CD14-positive monocyte (primary cell): ENCODE measurements at regions not wholly inside any gene's neighbourhood (a gene's known extent, or its start where the extent isn't known, plus 50 kb on each side); places are given as distances from the start of the nearest gene placed in this dataset.

Source experiments
- DNase-seq, 3 donors: peaks; one replicate each; pipeline ENCODE4 v3.0.0-alpha.2; 2011 to 2022
- H2AFZ ChIP-seq: 2 replicates; pipeline ENCODE4 v1.6.0; 2012; ENCODE audit warnings: mild to moderate bottlenecking, low read depth, low read length, inconsistent platforms; ENCODE audit not compliant: insufficient read depth, poor library complexity, severe bottlenecking
- H3K27ac ChIP-seq, 2 donors: 1 replicate in 1 of 2; 2 replicates in 1 of 2; pipeline ENCODE4 v1.5.1; 2012 to 2013; ENCODE audit warnings: low read length in 2 of 2, control low read depth in 1 of 2, inconsistent platforms in 1 of 2, low read depth in 1 of 2, mild to moderate bottlenecking in 1 of 2
- H3K27me3 ChIP-seq, 2 donors: one replicate each; pipeline versions ENCODE4 v1.6.0 to v1.6.1; 2011 to 2013; ENCODE audit warnings: low read length in 2 of 2; ENCODE audit not compliant: control insufficient read depth in 2 of 2, insufficient read depth in 2 of 2
- H3K36me3 ChIP-seq, 2 donors: replicated peaks in 1 of 2; 1 replicate in 1 of 2; 2 replicates in 1 of 2; pipeline versions ENCODE4 v1.5.1 to v1.6.1; 2012 to 2013; ENCODE audit warnings: low read length in 2 of 2, control low read depth in 1 of 2, inconsistent platforms in 1 of 2, mild to moderate bottlenecking in 1 of 2; ENCODE audit not compliant: insufficient read depth in 2 of 2, control insufficient read depth in 1 of 2
- H3K4me1 ChIP-seq, 2 donors: 1 replicate in 1 of 2; 2 replicates in 1 of 2; pipeline versions ENCODE4 v1.5.1 to v1.6.1; 2012 to 2013; ENCODE audit warnings: low read length in 2 of 2, control low read depth in 1 of 2, inconsistent platforms in 1 of 2, mild to moderate bottlenecking in 1 of 2, moderate library complexity in 1 of 2; ENCODE audit not compliant: insufficient read depth in 2 of 2, control insufficient read depth in 1 of 2
- H3K4me2 ChIP-seq: replicated peaks from 2 replicates; pipeline ENCODE3; 2012; ENCODE audit warnings: low read length, moderate library complexity, mild to moderate bottlenecking; ENCODE audit not compliant: poor library complexity, severe bottlenecking; ENCODE audit errors: extremely low read depth
- H3K4me3 ChIP-seq, 3 experiments: fragments of 200-600 bp in 1 of 3; sonication (generic) in 1 of 3; replicated peaks in 1 of 3; 1 replicate in 2 of 3; 2 replicates in 1 of 3; pipeline ENCODE4 v1.5.1; 2011 to 2013; ENCODE audit warnings: low read length in 3 of 3, mild to moderate bottlenecking in 3 of 3, control low read depth in 2 of 3, low read depth in 2 of 3, inconsistent platforms in 1 of 3, moderate library complexity in 1 of 3
- H3K79me2 ChIP-seq: 2 replicates; pipeline ENCODE4 v1.6.0; 2012; ENCODE audit warnings: mild to moderate bottlenecking, control low read depth, inconsistent platforms, low read length, moderate library complexity; ENCODE audit not compliant: insufficient read depth
- H3K9ac ChIP-seq: 2 replicates; pipeline ENCODE4 v1.6.0; 2017; ENCODE audit warnings: low read length, mild to moderate bottlenecking; ENCODE audit not compliant: insufficient read depth, poor library complexity, severe bottlenecking
- H3K9me3 ChIP-seq, 2 donors: replicated peaks in 1 of 2; 1 replicate in 1 of 2; 2 replicates in 1 of 2; pipeline versions ENCODE4 v1.5.1 to v1.6.1; 2012 to 2013; ENCODE audit warnings: low read length in 2 of 2, control low read depth in 1 of 2; ENCODE audit not compliant: control insufficient read depth in 1 of 2, insufficient read depth in 1 of 2
- H4K20me1 ChIP-seq: 2 replicates; pipeline ENCODE4 v1.6.0; 2012; ENCODE audit warnings: mild to moderate bottlenecking, low read length, control low read depth, moderate library complexity; ENCODE audit not compliant: insufficient read depth
- H3K27ac Mint-ChIP-seq, 7 donors: one replicate each; pipeline ENCODE4 v1.8.0; 2020; ENCODE audit warnings: mild to moderate bottlenecking in 7 of 7, mixed read lengths in 7 of 7, moderate library complexity in 6 of 7, inconsistent platforms in 2 of 7
- H3K27me3 Mint-ChIP-seq, 3 donors: one replicate each; pipeline ENCODE4 v1.8.0; 2021 to 2022; ENCODE audit warnings: low read depth in 3 of 3, mild to moderate bottlenecking in 3 of 3, mixed read lengths in 3 of 3, moderate library complexity in 3 of 3, inconsistent platforms in 1 of 3
- H3K36me3 Mint-ChIP-seq, 2 donors: one replicate each; pipeline ENCODE4 v1.8.0; 2020; ENCODE audit warnings: mixed read lengths in 2 of 2, inconsistent platforms in 1 of 2, mild to moderate bottlenecking in 1 of 2
- H3K4me1 Mint-ChIP-seq: one replicate; pipeline ENCODE4 v1.8.0; 2020; ENCODE audit warnings: mild to moderate bottlenecking, mixed read lengths
- H3K4me3 Mint-ChIP-seq, 2 donors: one replicate each; pipeline ENCODE4 v1.8.0; 2020; ENCODE audit warnings: mild to moderate bottlenecking in 2 of 2, mixed read lengths in 2 of 2, moderate library complexity in 1 of 2
- H3K9me3 Mint-ChIP-seq, 7 donors: one replicate each; pipeline ENCODE4 v1.8.0; 2020 to 2022; ENCODE audit warnings: mixed read lengths in 7 of 7, mild to moderate bottlenecking in 6 of 7, moderate library complexity in 6 of 7, inconsistent platforms in 2 of 7
- WGBS: methylation state at CpG from one replicate; pipeline ENCODE4 v1.1.5; 2013; ENCODE audit warnings: missing lambda C conversion rate; ENCODE audit not compliant: insufficient coverage; 5-methylcytosine and 5-hydroxymethylcytosine counted together
- intact Hi-C, 2 donors: fragments of 100-400 bp; cut with micrococcal nuclease; formaldehyde crosslinking; loops; one replicate each; pipeline versions ENCODE4 v1.15.0 to v1.15.1; 2023
- TF ChIP-seq, protein P1 (sequence below): fragments of 200-600 bp; IDR thresholded peaks from one replicate; pipeline ENCODE4 v1.8.0; 2022; ENCODE audit warnings: antibody characterized with exemption, mild to moderate bottlenecking

DNA sequence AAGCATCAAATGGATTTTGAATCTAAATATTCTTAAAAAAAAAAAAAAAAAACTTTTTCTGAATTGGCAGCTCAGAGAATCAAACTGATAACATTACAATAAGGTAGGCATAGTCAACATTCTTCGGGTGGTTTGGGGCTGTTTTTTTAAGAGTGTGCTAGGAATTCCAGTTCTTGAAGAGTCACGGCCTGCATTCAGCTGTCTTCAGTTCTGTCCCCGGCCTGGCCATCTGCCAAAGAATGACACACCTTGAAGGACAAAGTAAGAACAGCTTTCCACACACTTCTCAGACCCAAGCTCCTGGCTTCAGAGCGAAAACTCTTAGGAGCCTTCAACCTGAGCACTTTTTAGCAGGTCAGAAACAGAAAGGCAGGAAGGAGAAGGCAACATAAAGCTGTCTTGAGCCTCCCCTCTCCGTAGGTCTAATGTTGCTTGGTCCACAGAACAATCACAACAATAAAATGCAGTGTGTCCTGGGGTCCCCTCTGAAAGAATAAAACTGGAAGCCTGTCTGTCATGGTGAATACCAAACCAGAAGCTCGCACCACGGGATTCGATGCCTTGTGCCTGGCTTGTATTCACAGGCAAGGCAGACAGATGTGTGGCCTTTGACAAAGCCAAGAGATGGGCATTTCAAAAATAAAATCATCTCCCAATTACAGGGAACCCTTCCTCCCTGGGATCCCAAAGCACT lies 524.4 kb upstream of the ZFHX3 start:
- Histone ChIP-seq H3K9ac (no peak overlapping the region), H3K4me1 (no peaks in the 10 kb centered on the region), H3K27ac (no peak overlapping the region), H3K4me2 (no peak overlapping the region), H4K20me1 (no peaks in the 10 kb centered on the region), H3K79me2 (no peaks in the 10 kb centered on the region), H3K36me3 (no peaks in the 10 kb centered on the region), H2AFZ (no peak overlapping the region), H3K4me3 (no peak overlapping the region), H3K9me3 (no peaks in the 10 kb centered on the region), H3K27me3 (no peaks in the 10 kb centered on the region)
- 73% methylated on average over 7 of the region's 8 CpGs for WGBS
- Mint-ChIP-seq H3K9me3 (peaks cover 0 to 2% (median 0%) of the 10 kb centered on the region in 7 donors), H3K27ac (no peak overlapping the region), H3K27me3 (peaks cover 2 to 8% (median 4%) of the 10 kb centered on the region in 3 donors), H3K4me1 (no peaks in the 10 kb centered on the region), H3K36me3 (no peaks in the 10 kb centered on the region), H3K4me3 (no peak overlapping the region)
- TF ChIP-seq, protein P1, sequence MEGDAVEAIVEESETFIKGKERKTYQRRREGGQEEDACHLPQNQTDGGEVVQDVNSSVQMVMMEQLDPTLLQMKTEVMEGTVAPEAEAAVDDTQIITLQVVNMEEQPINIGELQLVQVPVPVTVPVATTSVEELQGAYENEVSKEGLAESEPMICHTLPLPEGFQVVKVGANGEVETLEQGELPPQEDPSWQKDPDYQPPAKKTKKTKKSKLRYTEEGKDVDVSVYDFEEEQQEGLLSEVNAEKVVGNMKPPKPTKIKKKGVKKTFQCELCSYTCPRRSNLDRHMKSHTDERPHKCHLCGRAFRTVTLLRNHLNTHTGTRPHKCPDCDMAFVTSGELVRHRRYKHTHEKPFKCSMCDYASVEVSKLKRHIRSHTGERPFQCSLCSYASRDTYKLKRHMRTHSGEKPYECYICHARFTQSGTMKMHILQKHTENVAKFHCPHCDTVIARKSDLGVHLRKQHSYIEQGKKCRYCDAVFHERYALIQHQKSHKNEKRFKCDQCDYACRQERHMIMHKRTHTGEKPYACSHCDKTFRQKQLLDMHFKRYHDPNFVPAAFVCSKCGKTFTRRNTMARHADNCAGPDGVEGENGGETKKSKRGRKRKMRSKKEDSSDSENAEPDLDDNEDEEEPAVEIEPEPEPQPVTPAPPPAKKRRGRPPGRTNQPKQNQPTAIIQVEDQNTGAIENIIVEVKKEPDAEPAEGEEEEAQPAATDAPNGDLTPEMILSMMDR: no peak
- no peak for DNase-seq
- intact Hi-C loops: no loop called here

DNA sequence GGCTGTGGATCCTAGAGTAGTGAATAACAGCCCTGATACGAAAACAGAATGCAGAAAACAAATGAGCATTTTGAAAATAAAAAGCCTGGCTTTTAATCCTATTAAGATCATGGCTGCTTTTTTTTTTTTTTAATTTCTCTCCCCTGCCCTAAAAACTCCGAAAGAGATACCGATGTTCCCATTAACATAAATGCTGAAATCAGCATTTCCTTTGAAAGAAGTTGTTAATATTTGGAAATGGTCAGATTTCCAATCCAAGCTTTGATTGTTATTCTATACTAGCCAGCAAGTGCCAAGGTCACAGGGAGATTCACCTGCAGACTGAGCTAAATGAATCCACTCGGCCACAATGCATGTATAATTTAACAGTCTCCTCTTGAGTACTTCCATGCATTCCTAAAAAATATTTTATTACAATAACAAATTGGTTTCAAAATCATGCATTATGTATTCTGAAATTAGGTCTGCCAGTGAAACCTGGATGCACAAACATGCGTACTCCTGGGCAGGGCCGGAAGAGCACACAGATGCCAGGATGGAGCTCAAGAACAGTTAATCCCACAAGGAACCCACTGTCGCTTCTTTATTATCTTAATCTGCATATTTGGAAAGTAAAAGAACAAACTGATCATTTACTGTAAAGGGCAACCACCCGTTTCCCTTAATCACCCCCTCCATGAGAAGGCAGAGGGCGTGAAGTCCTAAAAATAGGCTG lies 521.5 kb upstream of the ZFHX3 start:
- Histone ChIP-seq H4K20me1 (no peaks in the 10 kb centered on the region), H3K4me1 (no peaks in the 10 kb centered on the region), H3K36me3 (no peaks in the 10 kb centered on the region), H3K27ac (no peak overlapping the region), H3K9ac (no peak overlapping the region), H3K4me2 (no peak overlapping the region), H3K9me3 (no peaks in the 10 kb centered on the region), H2AFZ (no peak overlapping the region), H3K79me2 (no peaks in the 10 kb centered on the region), H3K4me3 (no peak overlapping the region), H3K27me3 (no peaks in the 10 kb centered on the region)
- Mint-ChIP-seq H3K4me3 (no peak overlapping the region), H3K27me3 (peaks cover 0 to 5% (median 5%) of the 10 kb centered on the region in 3 donors), H3K27ac (peak overlapping the region in 1 of 7 donors; percentile 50), H3K9me3 (peaks cover 0 to 3% (median 0%) of the 10 kb centered on the region in 7 donors), H3K36me3 (no peaks in the 10 kb centered on the region), H3K4me1 (no peaks in the 10 kb centered on the region)
- intact Hi-C loops: no loop called here
- no CpG with 5 or more reads among the region's 9 CpGs for WGBS
- TF ChIP-seq, protein P1: no peak
- no peak for DNase-seq
